ENCODE measurements at regions not wholly inside any gene's neighbourhood (a gene's known extent, or its start where the extent isn't known, plus 50 kb on each side); places are given as distances from the start of the nearest gene placed in this dataset.
"Not testable (repeated sequence)": the region's sequence is repeated elsewhere in the genome, so short reads cannot be mapped to it uniquely, and the experiment has no call there.

DNA sequence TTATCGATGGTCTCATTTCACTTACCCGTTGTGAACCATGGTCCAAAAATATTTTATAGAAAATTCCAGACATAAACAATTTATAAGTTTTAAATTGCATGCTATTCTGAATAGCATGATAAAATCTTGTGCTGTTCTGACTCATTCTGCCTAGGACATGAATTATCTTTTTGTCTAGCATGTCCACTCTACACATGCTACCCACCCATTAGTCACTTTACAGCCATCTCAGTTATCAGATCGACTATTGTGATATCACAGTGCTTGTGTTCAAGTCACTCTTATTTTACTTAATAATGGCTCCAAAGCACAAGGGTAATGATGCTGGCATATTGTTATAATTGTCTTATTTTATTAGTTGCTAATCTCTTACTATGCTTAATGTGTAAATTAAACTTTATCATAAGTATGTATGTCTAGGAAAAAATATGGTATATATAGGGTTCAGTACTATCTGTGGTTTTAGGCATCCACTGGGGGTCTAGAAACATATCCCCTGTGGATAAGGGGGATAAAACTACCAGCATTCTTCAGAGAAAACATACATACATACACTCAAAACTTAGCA, 252.0 kb upstream of the HTR1E start:
- 41 to 65% methylated on average over 3 of the region's 3 CpGs for WGBS, 2 donors (ENCODE audit: low coverage in 1 of 2)
- H3K4me1 ChIP-seq = no peaks in the 10 kb centered on the region
- no peak for ATAC-seq

DNA sequence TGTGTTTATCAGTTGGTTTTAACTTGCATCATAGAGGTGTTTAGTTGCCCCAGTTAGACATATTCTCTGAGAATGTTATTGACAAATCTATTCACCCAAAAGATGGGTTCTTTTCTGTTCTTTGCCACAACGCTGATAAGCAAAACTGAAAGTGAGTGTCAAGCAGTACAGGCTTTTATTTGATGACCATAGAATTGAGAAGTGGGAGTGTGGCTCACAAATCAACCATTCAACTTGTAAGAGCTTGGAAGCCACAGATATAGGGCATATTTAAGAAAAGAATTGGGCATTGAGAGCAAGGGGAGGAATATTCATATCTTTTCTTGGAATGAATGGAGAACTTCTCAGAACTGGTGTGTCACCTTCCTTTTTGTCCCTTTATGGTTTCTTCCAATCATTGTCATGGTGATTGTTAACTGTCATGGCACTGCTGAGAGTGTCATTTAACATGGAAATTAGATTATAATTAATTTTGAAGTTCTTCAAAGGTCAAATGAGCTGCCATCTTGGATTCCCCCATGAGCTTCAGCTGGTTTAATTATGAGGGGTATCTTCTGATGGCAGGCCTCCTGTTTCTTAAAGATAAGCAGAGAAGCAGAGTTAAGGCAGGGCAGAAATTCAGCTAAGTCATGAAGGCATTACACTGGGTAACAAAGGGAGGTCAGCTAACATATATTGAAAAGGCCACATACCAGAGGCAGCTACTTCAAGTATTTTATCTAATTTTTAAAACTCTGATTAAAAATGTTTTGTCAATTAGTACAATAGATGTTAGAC, 254.0 kb upstream of the HTR1E start:
- TF ChIP-seq EP300 (IDR thresholded peaks at IDR 0.05) = no peak
- no peak overlapping the region for H3K4me3 ChIP-seq
- no peak for ATAC-seq
- no peaks in the 10 kb centered on the region for H3K27me3 ChIP-seq
- H3K27ac ChIP-seq = no peak overlapping the region
- H3K9me3 ChIP-seq = no peaks in the 10 kb centered on the region
- WGBS, 2 donors (ENCODE audit: low coverage in 1 of 2) = 62% methylated on average over 1 of the region's 1 CpG; no CpG with 5 or more reads in 1 of the 2 donors
- no peaks in the 10 kb centered on the region for H3K36me3 ChIP-seq
- H3K4me1 ChIP-seq = no peaks in the 10 kb centered on the region

More for the DNA sequence above, 252.0 kb upstream of the HTR1E start:
- Histone ChIP-seq H3K4me3 (no peak overlapping the region), H3K9me3 (no peaks in the 10 kb centered on the region), H3K27me3 (no peaks in the 10 kb centered on the region), H3K36me3 (no peaks in the 10 kb centered on the region), H3K27ac (no peak overlapping the region)
- TF ChIP-seq EP300 (IDR thresholded peaks at IDR 0.05) = no peak
- TF ChIP-seq, protein P1, sequence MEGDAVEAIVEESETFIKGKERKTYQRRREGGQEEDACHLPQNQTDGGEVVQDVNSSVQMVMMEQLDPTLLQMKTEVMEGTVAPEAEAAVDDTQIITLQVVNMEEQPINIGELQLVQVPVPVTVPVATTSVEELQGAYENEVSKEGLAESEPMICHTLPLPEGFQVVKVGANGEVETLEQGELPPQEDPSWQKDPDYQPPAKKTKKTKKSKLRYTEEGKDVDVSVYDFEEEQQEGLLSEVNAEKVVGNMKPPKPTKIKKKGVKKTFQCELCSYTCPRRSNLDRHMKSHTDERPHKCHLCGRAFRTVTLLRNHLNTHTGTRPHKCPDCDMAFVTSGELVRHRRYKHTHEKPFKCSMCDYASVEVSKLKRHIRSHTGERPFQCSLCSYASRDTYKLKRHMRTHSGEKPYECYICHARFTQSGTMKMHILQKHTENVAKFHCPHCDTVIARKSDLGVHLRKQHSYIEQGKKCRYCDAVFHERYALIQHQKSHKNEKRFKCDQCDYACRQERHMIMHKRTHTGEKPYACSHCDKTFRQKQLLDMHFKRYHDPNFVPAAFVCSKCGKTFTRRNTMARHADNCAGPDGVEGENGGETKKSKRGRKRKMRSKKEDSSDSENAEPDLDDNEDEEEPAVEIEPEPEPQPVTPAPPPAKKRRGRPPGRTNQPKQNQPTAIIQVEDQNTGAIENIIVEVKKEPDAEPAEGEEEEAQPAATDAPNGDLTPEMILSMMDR (IDR thresholded peaks at IDR 0.05) = no peak
- no peak for TF ChIP-seq POLR2AphosphoS5 (IDR thresholded peaks at IDR 0.05)
- no peak for TF ChIP-seq POLR2A (IDR thresholded peaks at IDR 0.05)

DNA sequence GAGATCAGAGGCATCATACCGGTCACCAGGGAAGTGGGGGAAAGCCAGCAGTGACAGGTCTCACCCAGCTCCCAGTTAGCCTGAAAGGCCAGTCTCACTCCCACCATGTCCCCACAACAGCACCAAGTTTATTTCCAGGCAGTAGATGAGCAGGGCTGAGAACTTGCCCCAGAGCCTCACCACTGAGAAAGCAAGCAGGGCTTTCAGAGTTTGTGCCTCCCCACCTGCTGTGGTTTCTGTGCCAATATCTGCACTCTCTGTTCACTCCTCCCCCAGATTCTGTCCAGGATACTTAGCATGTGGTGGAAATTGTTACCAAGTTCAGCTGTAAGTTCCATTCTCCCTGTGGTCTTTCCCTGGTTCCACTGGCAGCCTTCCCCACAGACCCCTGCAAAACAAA, 255.0 kb upstream of the HTR1E start:
- Histone ChIP-seq H3K4me1 (no peaks in the 10 kb centered on the region), H3K4me3 (no peak overlapping the region), H3K27me3 (no peaks in the 10 kb centered on the region), H3K36me3 (no peaks in the 10 kb centered on the region), H3K27ac (no peak overlapping the region), H3K9me3 (no peaks in the 10 kb centered on the region)
- TF ChIP-seq EP300 (IDR thresholded peaks at IDR 0.05) (no peak), POLR2A (IDR thresholded peaks at IDR 0.05) (no peak), POLR2AphosphoS5 (IDR thresholded peaks at IDR 0.05) (no peak)
- TF ChIP-seq, protein P1 (IDR thresholded peaks at IDR 0.05) = no peak
- WGBS, 2 donors (ENCODE audit: low coverage in 1 of 2) = no CpG with 5 or more reads among the region's 1 CpG
- ATAC-seq = no peak

DNA sequence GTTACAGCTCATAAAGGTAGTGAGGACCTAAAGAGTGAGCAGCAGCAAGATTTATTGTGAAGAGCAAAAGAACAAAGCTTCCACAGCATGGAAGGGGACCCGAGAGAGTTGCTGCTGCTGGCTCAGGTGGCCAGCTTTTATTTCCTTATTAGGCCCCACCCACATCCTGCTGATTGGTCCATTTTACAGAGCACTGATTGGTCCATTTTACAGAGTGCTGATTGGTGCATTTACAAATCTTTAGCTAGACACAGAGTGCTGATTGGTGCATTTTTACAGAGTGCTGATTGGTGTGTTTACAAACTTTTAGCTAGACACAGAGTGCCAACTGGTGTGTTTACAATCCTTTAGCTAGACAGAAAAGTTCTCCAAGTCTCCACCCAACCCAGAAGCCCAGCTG, 256.2 kb upstream of the HTR1E start:
- not testable (repeated sequence) for H3K27me3 ChIP-seq, H3K4me1 ChIP-seq, ATAC-seq, H3K36me3 ChIP-seq, H3K4me3 ChIP-seq, H3K9me3 ChIP-seq, H3K27ac ChIP-seq
- WGBS, 2 donors (ENCODE audit: low coverage in 1 of 2) = 90% methylated on average over 1 of the region's 1 CpG; no CpG with 5 or more reads in 1 of the 2 donors

DNA sequence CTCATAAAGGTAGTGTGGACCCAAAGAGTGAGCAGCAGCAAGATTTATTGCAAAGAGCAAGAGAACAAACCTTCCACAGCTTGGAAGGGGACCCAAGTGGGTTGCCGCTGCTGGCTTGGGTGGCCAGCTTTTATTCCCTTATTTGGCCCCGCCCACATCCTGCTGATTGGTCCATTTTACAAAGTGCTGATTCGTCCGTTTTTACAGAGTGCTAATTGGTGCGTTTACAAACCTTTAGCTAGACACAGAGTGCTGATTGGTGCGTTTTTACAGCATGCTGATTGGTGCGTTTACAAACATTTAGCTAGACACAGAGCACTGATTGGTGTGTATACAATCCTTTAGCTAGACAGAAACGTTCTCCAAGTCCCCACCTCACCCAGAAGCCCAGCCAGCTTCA, 265.2 kb upstream of the HTR1E start:
- H3K4me1 ChIP-seq, H3K27me3 ChIP-seq, H3K4me3 ChIP-seq, ATAC-seq, H3K27ac ChIP-seq, H3K36me3 ChIP-seq: not testable (repeated sequence)
- 81 to 90% methylated on average over 3 to 8 of the region's 8 CpGs for WGBS, 2 donors (ENCODE audit: low coverage in 1 of 2)
- peaks cover 0 to 16% (median 0%) of the 10 kb centered on the region in 3 donors for H3K9me3 ChIP-seq

DNA sequence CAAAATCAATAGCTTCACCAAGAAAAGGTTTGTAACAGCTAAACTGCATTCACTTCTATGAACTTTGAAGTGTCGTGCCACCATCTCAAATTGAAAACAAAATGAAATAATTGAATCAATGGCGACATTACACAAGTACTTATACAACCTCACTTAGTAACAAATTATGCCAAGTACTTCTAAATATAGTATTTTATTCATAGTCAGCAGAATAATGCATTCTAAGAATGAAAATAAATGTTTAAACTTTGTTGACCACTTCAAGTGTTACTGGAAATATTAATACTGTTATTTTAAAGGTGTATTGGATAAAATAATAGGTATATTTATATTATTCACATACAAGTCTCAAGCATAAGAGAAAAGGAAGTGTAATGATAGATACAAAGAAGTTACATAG, 280.1 kb upstream of the HTR1E start:
- no peaks in the 10 kb centered on the region for H3K27me3 ChIP-seq
- no peaks in the 10 kb centered on the region for H3K9me3 ChIP-seq
- H3K27ac ChIP-seq = no peak overlapping the region
- H3K4me1 ChIP-seq = no peaks in the 10 kb centered on the region
- H3K4me3 ChIP-seq = no peak overlapping the region
- no peak for TF ChIP-seq POLR2A (IDR thresholded peaks at IDR 0.05)
- no peak for TF ChIP-seq EP300 (IDR thresholded peaks at IDR 0.05)
- TF ChIP-seq, protein P1 (IDR thresholded peaks at IDR 0.05) = no peak
- TF ChIP-seq POLR2AphosphoS5 (IDR thresholded peaks at IDR 0.05) = no peak
- no peaks in the 10 kb centered on the region for H3K36me3 ChIP-seq
- ATAC-seq = no peak
- 69 to 73% methylated on average over 2 of the region's 2 CpGs for WGBS, 2 donors (ENCODE audit: low coverage in 1 of 2)
